ENCODE measurements at regions not wholly inside any gene's neighbourhood (a gene's known extent, or its start where the extent isn't known, plus 50 kb on each side); places are given as distances from the start of the nearest gene placed in this dataset.

- Histone ChIP-seq H3K79me2 (ENCODE audit: insufficient read depth, low read length) (no peaks in the 10 kb centered on the region), H3K4me2 (ENCODE audit: low read depth, low read length) (0 out of 2 replicates have a peak overlapping the region, but pooled peaks have one; percentile 9), H3K27me3 (ENCODE audit: control insufficient read depth in 1 of 2, insufficient read depth in 2 of 2, low read length in 2 of 2) (no peaks in the 10 kb centered on the region), H3K9ac (ENCODE audit: insufficient read depth, low read depth, low read length) (no peak overlapping the region), H3K4me1 (ENCODE audit: insufficient read depth, low read length) (peaks cover 49% of the 10 kb centered on the region), H3K4me3 (replicated peaks in 1 of 3; ENCODE audit: insufficient read depth in 1 of 3, low read depth in 2 of 3, low read length in 3 of 3) (no peak overlapping the region), H4K20me1 (ENCODE audit: insufficient read depth, low read length) (no peaks in the 10 kb centered on the region), H3K36me3 (replicated peaks in 1 of 2; ENCODE audit: control insufficient read depth in 1 of 2, insufficient read depth in 2 of 2, low read length in 2 of 2) (no peaks in the 10 kb centered on the region), H2AFZ (ENCODE audit: low read length) (no peak overlapping the region), H3K9me3 (ENCODE audit: low read length) (no peaks in the 10 kb centered on the region), H3K27ac (ENCODE audit: extremely low read length, insufficient read depth, low read length) (no peak overlapping the region)
- FAIRE-seq (no peak), ATAC-seq (peak; percentile 69), DNase-seq (ENCODE audit: low spot score) (no peak)
- 77% methylated on average over 3 of the region's 3 CpGs for WGBS (ENCODE audit: low lambda C conversion rate)
- in situ Hi-C loops (cut with HindIII; ENCODE audit: extremely low pct_ligation_motif_present, low pct_unique_long_range_greater_than_20kb) (no loop called here), intact Hi-C loops (cut with micrococcal nuclease; ENCODE audit: unreplicated experiment) (no loop called here)
- TF ChIP-seq ATF1 (CRISPR knock-in tag; IDR thresholded peaks at IDR 0.05): 0 out of 2 replicates have a peak, but pooled peaks have one; percentile 16
- peak; percentile 13; the same call in 1 of the 2 replicates for TF ChIP-seq ZMYM4 (CRISPR knock-in tag; IDR thresholded peaks at IDR 0.05)
- TF ChIP-seq NFATC3 (CRISPR knock-in tag; IDR thresholded peaks at IDR 0.05): no peak
- no peak for TF ChIP-seq GPBP1L1 (CRISPR knock-in tag; IDR thresholded peaks at IDR 0.05)
- TF ChIP-seq ZBTB20 (CRISPR knock-in tag; IDR thresholded peaks at IDR 0.05; ENCODE audit: borderline replicate concordance, low read depth): no peak
- no TSS peak for BruUV-seq (replicated peaks)
- ChIA-PET POLR2A (no interaction called here), CTCF (ENCODE audit: low intra/inter-chr PET ratio, low total read pairs) (no interaction called here)
Measured at GRCh38 chr1:99573431-99574217, 72.3 kb upstream of the PALMD start.

GRCh38 chr1:99577313-99577712, 68.6 kb upstream of the PALMD start:
- intact Hi-C loops (cut with micrococcal nuclease; ENCODE audit: unreplicated experiment): no loop called here
- no peak overlapping the region for H3K4me2 ChIP-seq (ENCODE audit: low read depth, low read length)
- H3K79me2 ChIP-seq (ENCODE audit: insufficient read depth, low read length): no peaks in the 10 kb centered on the region
- no peaks in the 10 kb centered on the region for H3K27me3 ChIP-seq (ENCODE audit: control insufficient read depth in 1 of 2, insufficient read depth in 2 of 2, low read length in 2 of 2)
- no peaks in the 10 kb centered on the region for H4K20me1 ChIP-seq (ENCODE audit: insufficient read depth, low read length)
- no peaks in the 10 kb centered on the region for H3K36me3 ChIP-seq (replicated peaks in 1 of 2; ENCODE audit: control insufficient read depth in 1 of 2, insufficient read depth in 2 of 2, low read length in 2 of 2)
- no peak for FAIRE-seq
- POLR2A ChIA-PET: no interaction called here
- no peak overlapping the region for H3K27ac ChIP-seq (ENCODE audit: extremely low read length, insufficient read depth, low read length)
- H3K4me1 ChIP-seq (ENCODE audit: insufficient read depth, low read length): peaks cover 52% of the 10 kb centered on the region
- CTCF ChIA-PET (ENCODE audit: low intra/inter-chr PET ratio, low total read pairs): no interaction called here
- BruUV-seq (replicated peaks): no TSS peak
- WGBS (ENCODE audit: low lambda C conversion rate): 98% methylated on average over 3 of the region's 3 CpGs
- H3K9ac ChIP-seq (ENCODE audit: insufficient read depth, low read depth, low read length): no peak overlapping the region
- no peak for DNase-seq (ENCODE audit: low spot score)
- H3K9me3 ChIP-seq (ENCODE audit: low read length): no peaks in the 10 kb centered on the region
- ATAC-seq: no peak
- H3K4me3 ChIP-seq (replicated peaks in 1 of 3; ENCODE audit: insufficient read depth in 1 of 3, low read depth in 2 of 3, low read length in 3 of 3): no peak overlapping the region
- no peak overlapping the region for H2AFZ ChIP-seq (ENCODE audit: low read length)
- in situ Hi-C loops (cut with HindIII; ENCODE audit: extremely low pct_ligation_motif_present, low pct_unique_long_range_greater_than_20kb): no loop called here
- TF ChIP-seq ZNF251 (CRISPR knock-in tag; IDR thresholded peaks at IDR 0.05): no peak
- TF ChIP-seq ZBTB21 (CRISPR knock-in tag; IDR thresholded peaks at IDR 0.05): no peak
- no peak for TF ChIP-seq SNAI1 (CRISPR knock-in tag; IDR thresholded peaks at IDR 0.05; ENCODE audit: borderline replicate concordance)
- no peak for TF ChIP-seq SOX13 (IDR thresholded peaks at IDR 0.05)
- no peak for TF ChIP-seq SOX13 (CRISPR knock-in tag; conservative IDR thresholded peaks at IDR 0.05 in 1 of 2, IDR thresholded peaks at IDR 0.05 in 1 of 2)
- no peak for TF ChIP-seq AHR (CRISPR knock-in tag; IDR thresholded peaks at IDR 0.05)
- TF ChIP-seq EP300 (IDR thresholded peaks at IDR 0.05; ENCODE audit: low read depth in 2 of 2, low read length in 2 of 2): no peak
- no peak for TF ChIP-seq EP300 (CRISPR knock-in tag; IDR thresholded peaks at IDR 0.05; ENCODE audit: borderline replicate concordance)
- no peak for TF ChIP-seq SSRP1 (CRISPR knock-in tag; IDR thresholded peaks at IDR 0.05)
- no peak for TF ChIP-seq ZNF350 (CRISPR knock-in tag; IDR thresholded peaks at IDR 0.05; ENCODE audit: borderline replicate concordance, low read depth)
- TF ChIP-seq ERF (CRISPR knock-in tag; IDR thresholded peaks at IDR 0.05): no peak
- no peak for TF ChIP-seq HES4 (CRISPR knock-in tag; IDR thresholded peaks at IDR 0.05; ENCODE audit: borderline replicate concordance)
- no peak for TF ChIP-seq ZBTB14 (CRISPR knock-in tag; IDR thresholded peaks at IDR 0.05)
